NCI-H146 treated with DMSO at 0.1 percent for 48 hours (cell line): ENCODE measurements at regions not wholly inside any gene's neighbourhood (a gene's known extent, or its start where the extent isn't known, plus 50 kb on each side); places are given as distances from the start of the nearest gene placed in this dataset.

ENCODE experiments used
- DNase-seq: peaks from one replicate; lab custom pipeline; 2025; ENCODE audit not compliant: unreplicated experiment; lab: John Stamatoyannopoulos, UW

DNA sequence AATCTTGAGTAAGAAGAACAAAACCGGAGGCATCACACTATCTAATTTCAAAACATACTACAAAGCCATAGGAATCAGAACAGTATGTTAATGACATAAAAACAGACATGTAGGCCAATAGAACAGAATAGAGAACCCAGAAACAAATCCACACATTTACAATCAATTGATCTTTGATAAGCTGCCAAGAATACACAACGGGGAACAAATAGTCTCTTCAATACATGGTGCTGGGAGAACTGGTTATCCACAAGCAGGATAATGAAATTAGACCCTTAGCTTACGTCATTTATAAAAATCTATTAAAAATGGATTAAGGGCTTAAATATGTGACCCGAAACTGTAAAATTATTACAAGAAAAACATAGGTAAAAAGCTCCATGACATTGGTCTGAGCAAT, 417.7 kb downstream of the INSC start:
- DNase-seq: no peak

DNA sequence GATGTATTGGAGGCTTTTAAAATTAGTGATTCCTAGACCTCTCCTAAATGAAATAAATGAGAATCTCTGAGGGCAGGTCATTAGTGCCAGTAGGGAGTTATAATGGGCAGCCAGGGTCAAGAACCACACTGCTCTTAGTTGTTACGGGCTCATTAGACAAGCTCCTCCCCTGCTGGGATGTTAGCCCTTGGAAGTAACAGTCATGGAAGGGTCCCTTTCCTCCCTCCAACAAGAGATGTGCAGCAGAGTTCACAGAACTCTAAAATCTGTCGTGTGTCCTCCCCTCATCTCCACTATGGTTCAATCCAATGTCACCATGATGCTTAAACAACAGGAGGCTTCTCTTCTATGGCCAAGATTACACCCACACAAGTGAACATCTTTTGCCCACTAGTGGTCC, 419.5 kb downstream of the INSC start:
- no peak for DNase-seq

DNA sequence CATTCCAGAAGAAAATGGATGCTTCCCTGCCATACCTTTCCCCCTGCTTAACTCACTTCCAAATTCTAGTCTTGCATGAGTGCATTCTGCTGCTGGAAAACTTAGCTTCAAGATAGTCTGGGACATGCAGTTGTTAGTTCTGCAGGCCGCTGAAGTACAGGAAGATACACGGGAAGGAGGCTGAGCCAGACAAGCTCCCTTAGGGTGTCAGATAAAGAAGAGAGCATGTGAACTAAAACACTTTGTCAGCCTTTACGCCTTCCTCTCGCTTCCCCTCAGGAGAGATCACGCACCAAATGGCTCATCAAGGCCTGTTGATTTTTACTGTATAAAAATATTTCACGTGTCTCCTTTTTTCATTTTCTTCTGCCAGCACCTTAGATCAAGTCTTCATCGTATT, 420.7 kb downstream of the INSC start:
- DNase-seq: no peak

- no peak for DNase-seq
Observed at GRCh38 chr11:15536438-15536837, 421.7 kb downstream of the INSC start.

DNA sequence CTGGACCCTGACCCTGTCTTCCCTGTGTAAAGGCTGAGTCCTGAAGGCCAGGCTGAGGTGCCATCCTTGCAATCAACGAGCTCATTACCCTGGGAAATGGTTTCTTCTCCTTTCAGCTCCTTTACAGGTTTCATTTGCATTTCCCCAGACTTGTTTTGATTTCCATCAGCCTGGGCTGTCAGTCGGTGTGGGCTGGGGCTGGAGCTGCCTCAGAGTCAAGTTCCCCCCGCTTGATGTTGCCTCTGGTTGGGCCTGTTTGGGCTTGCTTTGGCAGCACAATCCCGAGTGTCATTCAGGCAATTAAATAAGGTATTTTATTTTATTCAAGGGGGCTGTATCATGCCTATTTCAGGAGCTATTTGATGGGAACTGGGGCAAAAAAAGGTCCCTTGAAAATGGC, 424.9 kb downstream of the INSC start:
- no peak for DNase-seq

DNA sequence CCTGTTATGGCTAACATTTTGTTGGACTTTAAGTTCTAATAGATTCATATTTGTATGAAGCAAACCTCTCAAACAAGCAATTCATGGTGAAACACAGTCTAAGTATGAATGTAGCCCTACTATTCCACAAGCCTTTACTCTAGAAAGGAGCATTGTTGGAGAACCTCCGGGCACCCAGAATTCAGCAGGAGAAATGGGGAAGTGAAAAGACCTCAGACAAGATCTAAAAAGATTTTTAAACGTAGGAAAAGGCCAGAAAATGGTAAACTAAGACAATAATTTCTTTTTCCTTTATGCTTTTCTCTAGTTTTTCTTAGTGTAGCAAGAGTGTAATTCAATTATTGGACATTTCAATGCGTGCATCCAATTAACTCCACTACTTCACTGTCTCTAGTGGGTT, 426.4 kb downstream of the INSC start:
- DNase-seq: no peak

DNA sequence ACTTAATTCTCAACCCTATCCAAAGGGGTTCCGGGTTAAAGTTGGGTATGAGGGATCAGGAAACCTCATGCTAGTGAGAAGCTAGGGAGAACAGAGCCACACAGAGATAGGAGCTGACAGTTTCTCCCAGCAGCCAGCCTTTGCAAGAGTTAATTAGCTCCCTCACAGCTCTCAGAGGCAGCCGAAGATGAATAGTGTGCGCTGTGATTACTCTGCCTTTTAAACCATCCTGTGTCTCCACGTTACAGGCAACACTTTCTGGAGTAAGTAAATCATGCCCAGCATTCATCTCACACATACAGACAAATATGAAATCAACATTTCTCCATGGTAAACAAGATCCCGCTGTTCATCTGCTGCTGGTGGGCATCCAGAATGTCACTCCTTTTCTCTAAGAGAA, 429.6 kb downstream of the INSC start:
- DNase-seq: no peak

DNA sequence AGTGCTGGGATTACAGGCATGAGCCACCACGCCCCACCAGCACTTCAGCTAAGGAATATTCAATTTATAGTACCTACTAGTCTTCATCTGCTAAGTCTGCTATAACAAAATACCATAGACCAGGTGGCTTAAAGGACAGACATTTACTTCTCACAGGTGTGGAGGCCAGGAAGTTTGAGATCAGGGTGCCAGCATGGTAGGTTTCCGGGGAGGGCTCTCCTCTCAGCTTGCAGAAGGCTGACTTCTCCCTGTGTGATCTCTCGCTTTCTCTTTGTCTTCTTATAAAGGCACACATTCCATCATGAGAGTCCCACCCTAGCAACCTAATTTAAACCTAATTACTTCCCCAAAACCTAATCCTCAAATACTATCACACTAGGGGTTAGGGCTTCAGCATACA, 433.0 kb downstream of the INSC start:
- DNase-seq: no peak

GRCh38 chr11:15551901-15552851, 437.5 kb downstream of the INSC start:
- DNase-seq: no peak

GRCh38 chr11:15555161-15555560, 440.4 kb downstream of the INSC start:
- DNase-seq: no peak

- no peak for DNase-seq
Observed at GRCh38 chr11:15557457-15558230, 442.9 kb downstream of the INSC start.

GRCh38 chr11:15558513-15559181, 443.9 kb downstream of the INSC start:
- no peak for DNase-seq

DNA sequence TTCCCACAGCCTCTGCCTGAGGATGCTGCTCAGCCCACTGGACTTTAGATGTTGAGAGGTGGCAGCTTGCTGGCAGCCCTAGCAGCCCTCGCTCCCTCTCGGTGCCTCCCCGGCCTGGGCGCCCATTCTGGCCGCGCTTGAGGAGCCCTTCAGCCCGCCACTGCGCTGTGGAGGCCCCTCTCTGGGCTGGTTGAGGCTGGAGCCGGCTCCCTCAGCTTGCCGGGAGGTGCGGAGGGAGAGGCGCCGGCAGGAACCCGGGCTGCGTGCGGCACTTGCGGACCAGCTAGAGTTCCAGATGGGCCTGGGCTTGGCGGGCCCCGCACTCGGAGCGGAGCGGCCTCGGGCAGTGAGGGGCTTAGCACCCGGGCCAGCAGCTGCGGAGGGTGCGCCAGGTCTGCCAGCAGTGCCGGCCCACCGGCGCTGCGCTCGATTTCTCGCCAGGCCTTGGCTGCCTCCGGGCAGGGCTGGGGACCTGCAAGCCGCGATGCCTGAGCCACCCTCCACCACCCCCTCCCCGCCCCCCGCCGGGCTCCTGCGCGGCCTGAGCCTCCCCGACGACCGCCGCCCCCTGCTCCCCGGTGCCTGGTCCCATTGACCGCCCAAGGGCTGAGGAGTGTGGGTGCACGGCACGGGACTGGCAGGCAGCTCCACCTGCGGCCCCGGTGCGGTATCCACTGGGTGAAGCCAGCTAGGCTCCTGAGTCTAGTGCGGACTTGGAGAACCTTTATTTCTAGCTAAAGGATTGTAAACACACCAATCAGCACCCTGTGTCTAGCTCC, 446.2 kb downstream of the INSC start:
- no peak for DNase-seq

- no peak for DNase-seq
Observed at GRCh38 chr11:15562230-15562629, 447.5 kb downstream of the INSC start.

- DNase-seq: no peak
Observed at GRCh38 chr11:15563054-15563453, 448.3 kb downstream of the INSC start.

- DNase-seq: no peak
Observed at GRCh38 chr11:15565880-15566279, 451.2 kb downstream of the INSC start.

- no peak for DNase-seq
Observed at GRCh38 chr11:15568440-15568839, 453.7 kb downstream of the INSC start.

DNA sequence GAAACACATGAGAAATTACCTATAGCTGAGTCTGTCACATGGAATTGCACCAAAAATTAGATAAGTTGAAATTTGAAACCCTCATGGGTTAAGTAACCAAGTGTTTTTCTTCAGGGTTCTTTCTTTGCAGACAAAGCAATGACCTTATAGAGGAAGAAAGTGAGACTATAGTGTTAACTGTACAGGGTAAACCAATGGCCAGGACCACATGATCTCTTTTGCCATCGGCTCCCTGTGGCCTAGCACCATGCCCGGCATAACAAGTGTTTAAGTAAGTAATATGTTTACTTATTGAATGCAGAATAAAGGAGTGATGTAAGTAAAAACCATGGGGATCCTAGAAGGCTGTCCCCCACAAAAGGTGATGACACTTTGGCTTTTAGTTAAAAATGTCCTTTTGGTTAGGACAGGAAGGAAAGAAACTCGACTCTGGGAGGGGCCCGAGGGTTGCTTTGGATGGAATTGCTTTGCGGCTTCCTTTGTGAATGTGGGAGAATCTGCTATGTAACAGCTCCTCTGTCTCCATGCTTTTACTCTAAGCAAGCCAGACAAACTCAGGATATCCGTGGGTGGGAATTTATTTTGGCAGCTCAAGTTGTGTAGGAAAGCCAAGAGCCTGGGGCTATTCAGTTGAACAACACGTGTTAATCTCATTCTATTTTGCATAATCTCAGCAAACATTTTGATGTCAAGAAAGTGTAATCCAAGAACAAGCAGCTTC, 454.7 kb downstream of the INSC start:
- DNase-seq: no peak

DNA sequence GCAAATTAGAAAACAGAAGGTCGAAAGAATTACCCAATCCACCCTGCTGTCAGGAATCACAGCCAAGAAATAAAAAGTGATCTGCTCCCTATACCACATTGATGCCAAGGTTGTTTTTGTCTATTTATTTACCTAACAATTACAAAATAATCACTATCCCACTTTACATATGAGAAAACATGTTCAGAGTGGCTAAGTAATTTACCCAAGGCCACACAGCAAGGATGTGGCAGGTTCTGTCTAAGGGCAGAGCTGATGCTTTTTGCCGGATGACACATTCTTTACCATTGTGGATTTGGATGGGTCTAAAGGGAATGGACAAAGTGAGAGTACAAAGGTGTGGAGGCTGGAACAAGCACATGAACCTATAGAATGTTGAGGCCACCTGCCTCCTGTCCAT, 460.7 kb downstream of the INSC start:
- DNase-seq: no peak

GRCh38 chr11:15576769-15577168, 462.0 kb downstream of the INSC start:
- no peak for DNase-seq
